ENCODE measurements at regions not wholly inside any gene's neighbourhood (a gene's known extent, or its start where the extent isn't known, plus 50 kb on each side); places are given as distances from the start of the nearest gene placed in this dataset.

GRCh38 chr2:19218166-19218565 is 140.3 kb downstream of the OSR1 start:
- Histone ChIP-seq H3K9me3 (no peaks in the 10 kb centered on the region), H3K27ac (no peak overlapping the region), H3K4me1 (no peaks in the 10 kb centered on the region), H3K36me3 (no peaks in the 10 kb centered on the region), H3K4me3 (no peak overlapping the region), H3K27me3 (no peaks in the 10 kb centered on the region)
- intact Hi-C loops (cut with DNase I): no loop called here
- DNase-seq: no peak
- TF ChIP-seq, protein P1, sequence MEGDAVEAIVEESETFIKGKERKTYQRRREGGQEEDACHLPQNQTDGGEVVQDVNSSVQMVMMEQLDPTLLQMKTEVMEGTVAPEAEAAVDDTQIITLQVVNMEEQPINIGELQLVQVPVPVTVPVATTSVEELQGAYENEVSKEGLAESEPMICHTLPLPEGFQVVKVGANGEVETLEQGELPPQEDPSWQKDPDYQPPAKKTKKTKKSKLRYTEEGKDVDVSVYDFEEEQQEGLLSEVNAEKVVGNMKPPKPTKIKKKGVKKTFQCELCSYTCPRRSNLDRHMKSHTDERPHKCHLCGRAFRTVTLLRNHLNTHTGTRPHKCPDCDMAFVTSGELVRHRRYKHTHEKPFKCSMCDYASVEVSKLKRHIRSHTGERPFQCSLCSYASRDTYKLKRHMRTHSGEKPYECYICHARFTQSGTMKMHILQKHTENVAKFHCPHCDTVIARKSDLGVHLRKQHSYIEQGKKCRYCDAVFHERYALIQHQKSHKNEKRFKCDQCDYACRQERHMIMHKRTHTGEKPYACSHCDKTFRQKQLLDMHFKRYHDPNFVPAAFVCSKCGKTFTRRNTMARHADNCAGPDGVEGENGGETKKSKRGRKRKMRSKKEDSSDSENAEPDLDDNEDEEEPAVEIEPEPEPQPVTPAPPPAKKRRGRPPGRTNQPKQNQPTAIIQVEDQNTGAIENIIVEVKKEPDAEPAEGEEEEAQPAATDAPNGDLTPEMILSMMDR (IDR thresholded peaks at IDR 0.05): no peak
- no peak for TF ChIP-seq POLR2A (IDR thresholded peaks at IDR 0.05)
- 73 to 82% methylated on average over 2 of the region's 2 CpGs for WGBS, 2 donors

DNA sequence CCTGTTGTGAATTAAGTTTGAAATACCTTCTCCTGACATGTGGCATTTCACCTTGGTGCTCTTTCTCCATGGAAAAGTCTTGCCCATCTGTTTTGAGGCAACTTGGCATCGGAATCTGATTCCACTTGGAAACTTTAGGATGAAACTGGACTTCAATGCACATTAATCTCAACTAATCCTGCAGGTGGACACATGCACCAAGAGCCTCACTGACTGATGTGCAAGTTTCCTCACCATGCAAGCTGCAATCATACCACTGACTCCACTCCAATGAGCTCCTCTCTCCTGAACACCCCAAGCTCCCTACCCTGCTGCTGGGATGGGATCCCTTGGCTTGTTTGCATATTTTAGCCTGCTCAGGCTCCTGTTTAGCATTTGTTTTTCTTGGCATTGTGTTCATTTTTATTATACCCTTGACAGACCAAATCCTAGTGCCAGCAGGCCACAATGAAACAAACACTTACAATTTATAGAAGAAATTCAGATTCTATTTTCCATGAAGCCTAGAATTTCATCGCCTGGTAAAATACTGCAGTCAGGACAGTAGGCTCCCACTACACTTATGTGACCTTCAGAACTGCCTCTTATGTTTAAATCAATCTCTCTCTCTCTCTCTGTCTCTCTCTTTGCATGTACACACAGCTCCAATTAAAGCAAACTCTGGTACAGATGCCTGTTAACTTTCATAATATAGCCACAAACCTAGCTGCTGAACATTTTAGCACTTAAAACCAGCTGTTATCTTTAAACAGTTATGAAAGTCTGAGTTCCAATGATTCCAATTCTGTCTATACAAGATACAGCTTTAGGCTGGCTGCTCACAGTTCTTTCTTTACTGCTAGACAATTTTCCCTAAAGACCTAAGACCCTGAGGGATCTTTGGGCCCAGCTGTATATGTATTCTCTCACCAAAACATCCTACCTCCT is 141.5 kb downstream of the OSR1 start:
- H3K4me1 ChIP-seq: no peaks in the 10 kb centered on the region
- no peak for DNase-seq
- WGBS, 2 donors: 76 to 87% methylated on average over 2 of the region's 2 CpGs
- no peaks in the 10 kb centered on the region for H3K9me3 ChIP-seq
- H3K4me3 ChIP-seq: no peak overlapping the region
- intact Hi-C loops (cut with DNase I): no loop called here
- no peaks in the 10 kb centered on the region for H3K27me3 ChIP-seq
- no peak overlapping the region for H3K27ac ChIP-seq
- no peak for TF ChIP-seq POLR2A (IDR thresholded peaks at IDR 0.05)
- TF ChIP-seq, protein P1 (IDR thresholded peaks at IDR 0.05): no peak
- H3K36me3 ChIP-seq: no peaks in the 10 kb centered on the region

- no peak overlapping the region for H3K4me3 ChIP-seq
- no peaks in the 10 kb centered on the region for H3K27me3 ChIP-seq
- TF ChIP-seq, protein P1 (IDR thresholded peaks at IDR 0.05): no peak
- TF ChIP-seq POLR2A (IDR thresholded peaks at IDR 0.05): no peak
- H3K9me3 ChIP-seq: no peaks in the 10 kb centered on the region
- intact Hi-C loops (cut with DNase I): no loop called here
- H3K4me1 ChIP-seq: no peaks in the 10 kb centered on the region
- WGBS, 2 donors: 83 to 95% methylated on average over 2 of the region's 2 CpGs
- DNase-seq: no peak
- H3K27ac ChIP-seq: no peak overlapping the region
- H3K36me3 ChIP-seq: no peaks in the 10 kb centered on the region
Observed at GRCh38 chr2:19216238-19216637, 142.2 kb downstream of the OSR1 start.

DNA sequence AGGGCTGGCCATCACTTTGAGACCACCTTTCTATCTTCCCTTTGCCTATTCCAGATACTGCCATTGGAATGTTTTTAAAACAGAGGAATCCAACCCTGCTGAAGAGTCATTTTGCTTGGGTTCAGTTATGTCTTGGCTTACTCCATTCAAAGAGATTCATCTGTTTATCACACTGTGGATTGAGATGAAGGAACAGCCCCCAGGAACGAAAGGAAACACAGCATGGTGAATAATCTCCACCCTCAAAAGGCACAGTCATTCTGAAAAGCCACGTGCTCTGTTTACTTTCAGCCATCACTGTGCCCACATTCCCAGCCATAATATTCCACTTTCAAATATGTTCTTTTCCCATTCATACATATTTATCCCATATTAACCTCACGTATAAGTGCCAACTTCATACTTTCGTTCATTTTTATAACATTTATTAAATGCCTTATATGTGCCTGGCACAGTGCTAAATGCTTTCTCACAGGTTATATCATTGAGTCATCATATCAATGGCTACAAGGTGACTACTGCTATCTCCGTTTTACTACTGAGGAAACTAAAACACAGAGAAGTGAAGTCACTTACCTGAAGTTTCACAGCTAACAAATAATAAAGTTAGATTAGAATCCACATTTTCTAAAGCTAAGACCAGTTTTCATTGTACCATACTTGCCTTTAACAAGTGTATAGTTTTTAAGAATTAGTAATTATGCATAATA is 143.6 kb downstream of the OSR1 start:
- no peak for TF ChIP-seq POLR2A (IDR thresholded peaks at IDR 0.05)
- TF ChIP-seq, protein P1 (IDR thresholded peaks at IDR 0.05): no peak
- DNase-seq: no peak
- Histone ChIP-seq H3K27me3 (no peaks in the 10 kb centered on the region), H3K4me1 (no peaks in the 10 kb centered on the region), H3K9me3 (no peaks in the 10 kb centered on the region), H3K36me3 (no peaks in the 10 kb centered on the region), H3K27ac (no peak overlapping the region), H3K4me3 (no peak overlapping the region)
- intact Hi-C loops (cut with DNase I): no loop called here
- WGBS, 2 donors: 67 to 74% methylated on average over 5 of the region's 5 CpGs

Measured in esophagus squamous epithelium (tissue), 5 donors.